GM12878 (cell line): ENCODE measurements at regions not wholly inside any gene's neighbourhood (a gene's known extent, or its start where the extent isn't known, plus 50 kb on each side); places are given as distances from the start of the nearest gene placed in this dataset.

Source experiments
- ATAC-seq: fragments of 200-7000 bp; cut with Tn5 transposase; 3 replicates; pipeline ENCODE4 v1.9.1; 2020; ENCODE audit warnings: mild to moderate bottlenecking, moderate library complexity
- BruUV-seq: library from RNA; stranded (reverse); fragments of 400-500 nt; replicated peaks from 2 replicates; lab custom pipeline; 2021; lab: Mats Ljungman, UMichigan
- CTCF ChIA-PET: fragments of 300-600 bp; sonication (Branson Sonifier 250); formaldehyde crosslinking; extraction: SDS; loops from one replicate; lab custom pipeline; 2021; ENCODE audit warnings: inconsistent platforms; lab: Yijun Ruan, JAX
- POLR2A ChIA-PET: fragments of 350-600 bp; formaldehyde crosslinking; extraction: SDS; loops from one replicate; lab custom pipeline; 2021; ENCODE audit warnings: inconsistent platforms; lab: Charles Lee
- RAD21 ChIA-PET: fragments of 300-600 bp; sonication (Branson Sonifier 250); formaldehyde crosslinking; loops from one replicate; lab custom pipeline; 2023; ENCODE audit warnings: antibody characterized with exemption; ENCODE audit not compliant: unreplicated experiment; lab: Charles Lee
- SMC1A ChIA-PET: fragments of 300-600 bp; sonication (Branson Sonifier 250); formaldehyde crosslinking; loops from one replicate; lab custom pipeline; 2023; ENCODE audit not compliant: unreplicated experiment, uncharacterized antibody; lab: Charles Lee
- DNase-seq: peaks from one replicate; pipeline ENCODE4 v3.0.0-alpha.2; 2011; ENCODE audit warnings: low read depth, low spot score
- FAIRE-seq: peaks from 3 replicates; lab custom pipeline; 2011; peaks lifted over from hg19 to GRCh38; lab: Jason Lieb, UNC
- H2AFZ ChIP-seq: 2 replicates; pipeline ENCODE4 v1.6.0; 2011; ENCODE audit warnings: low read depth, low read length, control low read depth; ENCODE audit not compliant: control insufficient read depth
- H3K27ac ChIP-seq: 2 replicates; pipeline ENCODE4 v1.5.1; 2011; ENCODE audit warnings: control low read depth; ENCODE audit not compliant: control insufficient read depth, insufficient read depth
- H3K27me3 ChIP-seq, 2 experiments: replicated peaks in 1 of 2; 2 replicates each; pipeline versions ENCODE4 v1.6.0 to v1.6.1; 2011; ENCODE audit warnings: low read length in 1 of 2; ENCODE audit not compliant: control insufficient read depth in 2 of 2, insufficient read depth in 2 of 2
- H3K36me3 ChIP-seq, 2 experiments: 2 replicates each; pipeline ENCODE4 v1.5.1; 2011; ENCODE audit warnings: low read length in 1 of 2; ENCODE audit not compliant: control insufficient read depth in 2 of 2, insufficient read depth in 2 of 2
- H3K4me1 ChIP-seq: 2 replicates; pipeline ENCODE4 v1.6.1; 2011; ENCODE audit warnings: mild to moderate bottlenecking, low read length, moderate library complexity, mixed read lengths; ENCODE audit not compliant: control insufficient read depth, insufficient read depth
- H3K4me2 ChIP-seq: 2 replicates; pipeline ENCODE4 v1.6.0; 2011; ENCODE audit warnings: control low read depth; ENCODE audit not compliant: control insufficient read depth, insufficient read depth
- H3K4me3 ChIP-seq: fragments of 200-600 bp; sonication (generic); 2 replicates; pipeline ENCODE4 v1.5.1; 2016
- H3K79me2 ChIP-seq: 2 replicates; pipeline ENCODE4 v1.6.0; 2011; ENCODE audit warnings: low read length; ENCODE audit not compliant: control insufficient read depth, insufficient read depth
- H3K9ac ChIP-seq: 2 replicates; pipeline ENCODE4 v1.8.0; 2011; ENCODE audit warnings: low read length, control low read depth, mixed read lengths; ENCODE audit not compliant: control insufficient read depth, insufficient read depth
- H3K9me3 ChIP-seq: replicated peaks from 3 replicates; pipeline ENCODE4 v1.5.1; 2011; ENCODE audit warnings: mild to moderate bottlenecking, low read length; ENCODE audit not compliant: control insufficient read depth, insufficient read depth
- H4K20me1 ChIP-seq: 2 replicates; pipeline ENCODE4 v1.6.0; 2011; ENCODE audit not compliant: control insufficient read depth, insufficient read depth
- EGR1 ChIP-seq, 2 experiments: IDR thresholded peaks; 1 replicate in 1 of 2; 2 replicates in 1 of 2; pipeline ENCODE4 v1.6.1; 2011 to 2012; ENCODE audit warnings: low read depth in 2 of 2, low read length in 2 of 2, borderline replicate concordance in 1 of 2, mild to moderate bottlenecking in 1 of 2, moderate library complexity in 1 of 2
- HDAC6 ChIP-seq: fragments of 200-600 bp; sonication (generic); IDR thresholded peaks from one replicate; pipeline ENCODE4 v1.8.0; 2017; ENCODE audit warnings: antibody characterized with exemption; ENCODE audit not compliant: unreplicated experiment
- IKZF2 ChIP-seq, 2 experiments: fragments of 450-650 bp; IDR thresholded peaks; 2 replicates each; pipeline ENCODE4 v1.6.1; 2017; ENCODE audit warnings: mild to moderate bottlenecking in 2 of 2, moderate library complexity in 2 of 2
- MXI1 ChIP-seq: fragments of 150-350 bp; IDR thresholded peaks from 2 replicates; pipeline ENCODE4 v1.6.1; 2011; ENCODE audit warnings: low read depth, mild to moderate bottlenecking, inconsistent platforms, low read length, improper control_type of control experiment
- NFYA ChIP-seq: IDR thresholded peaks from 2 replicates; pipeline ENCODE4 v1.6.1; 2011; ENCODE audit warnings: low read depth, mild to moderate bottlenecking, low read length, improper control_type of control experiment, borderline replicate concordance
- NR2C1 ChIP-seq: fragments of 450-650 bp; IDR thresholded peaks from 2 replicates; pipeline ENCODE4 v1.6.1; 2017; ENCODE audit warnings: antibody characterized with exemption, mild to moderate bottlenecking, moderate library complexity
- POLR2A ChIP-seq: IDR thresholded peaks from 2 replicates; pipeline ENCODE4 v1.6.1; 2011; ENCODE audit warnings: low read depth, mild to moderate bottlenecking, low read length
- RCOR1 ChIP-seq: conservative IDR thresholded peaks from 2 replicates; pipeline ENCODE4 v1.6.1; 2012; ENCODE audit warnings: low read depth, low read length, improper control_type of control experiment
- STAT1 ChIP-seq: fragments of 450-650 bp; conservative IDR thresholded peaks from 2 replicates; pipeline ENCODE4 v1.6.1; 2014; ENCODE audit warnings: antibody characterized with exemption, mild to moderate bottlenecking
- WGBS: methylation state at CpG from one replicate; pipeline ENCODE4 v1.1.6; 2016; ENCODE audit warnings: low lambda C conversion rate; ENCODE audit not compliant: insufficient replicate concordance, insufficient coverage; ENCODE audit errors: missing lambda C conversion rate; 5-methylcytosine and 5-hydroxymethylcytosine counted together
- in situ Hi-C: fragments of 300-500 bp; cut with MboI; formaldehyde crosslinking; loops from 9 replicates; pipeline ENCODE4 v1.14.3; 2018; ENCODE audit warnings: mixed read lengths
- intact Hi-C: fragments of 100-400 bp; cut with micrococcal nuclease; formaldehyde crosslinking; loops from one replicate; pipeline ENCODE4 v1.14.2; 2022; ENCODE audit not compliant: unreplicated experiment
- TF ChIP-seq, protein P1 (sequence below): fragments of 450-650 bp; formaldehyde crosslinking; IDR thresholded peaks from 2 replicates; pipeline ENCODE4 v1.5.0; 2022; ENCODE audit warnings: mild to moderate bottlenecking, missing genetic modification characterization
- TF ChIP-seq, protein P2 (sequence below): IDR thresholded peaks from 2 replicates; pipeline ENCODE4 v1.6.1; 2012; ENCODE audit warnings: low read depth, low read length, improper control_type of control experiment

DNA sequence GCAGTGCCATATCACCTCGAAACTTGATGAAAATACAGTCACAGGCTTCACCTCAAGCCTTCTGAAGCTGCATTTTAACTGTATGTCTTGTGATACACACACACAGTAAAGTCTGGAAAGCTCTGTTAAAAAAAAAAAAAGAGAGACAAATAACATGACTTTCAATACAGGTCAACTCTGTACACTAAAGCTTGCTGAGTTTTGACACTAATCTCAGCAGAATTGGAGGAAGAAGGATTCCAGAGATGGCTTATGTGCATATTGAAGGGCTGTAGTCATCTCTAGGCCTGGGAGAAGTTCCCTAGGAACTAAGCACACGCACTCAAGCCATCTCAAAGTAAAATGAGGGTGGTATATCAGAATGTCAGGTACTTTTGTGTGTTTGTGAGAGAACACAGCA is 875.1 kb downstream of the EPHA4 start:
- no TSS peak for BruUV-seq
- no peak overlapping the region for H3K4me2 ChIP-seq
- ATAC-seq (no peak), FAIRE-seq (no peak), DNase-seq (no peak)
- H3K27me3 ChIP-seq: no peaks in the 10 kb centered on the region
- POLR2A ChIA-PET: no interaction called here
- SMC1A ChIA-PET: interaction anchor here (0.6 kb wide), 1 partner anchor 32 kb away, joined by 4 read pairs; no protein-coding TSS in a partner anchor
- H4K20me1 ChIP-seq: no peaks in the 10 kb centered on the region
- no peaks in the 10 kb centered on the region for H3K79me2 ChIP-seq
- no peak overlapping the region for H3K27ac ChIP-seq
- no peak overlapping the region for H3K9ac ChIP-seq
- H3K4me3 ChIP-seq: no peak overlapping the region
- TF ChIP-seq EGR1 (IDR thresholded peaks at IDR 0.05; ENCODE audit: borderline replicate concordance in 1 of 2, low read depth in 2 of 2, low read length in 2 of 2) (no peak), POLR2A (no peak), MXI1 (no peak), IKZF2 (IDR thresholded peaks at IDR 0.05) (no peak), NR2C1 (no peak), RCOR1 (no peak), NFYA (no peak), STAT1 (no peak), HDAC6 (no peak)
- TF ChIP-seq, protein P1, sequence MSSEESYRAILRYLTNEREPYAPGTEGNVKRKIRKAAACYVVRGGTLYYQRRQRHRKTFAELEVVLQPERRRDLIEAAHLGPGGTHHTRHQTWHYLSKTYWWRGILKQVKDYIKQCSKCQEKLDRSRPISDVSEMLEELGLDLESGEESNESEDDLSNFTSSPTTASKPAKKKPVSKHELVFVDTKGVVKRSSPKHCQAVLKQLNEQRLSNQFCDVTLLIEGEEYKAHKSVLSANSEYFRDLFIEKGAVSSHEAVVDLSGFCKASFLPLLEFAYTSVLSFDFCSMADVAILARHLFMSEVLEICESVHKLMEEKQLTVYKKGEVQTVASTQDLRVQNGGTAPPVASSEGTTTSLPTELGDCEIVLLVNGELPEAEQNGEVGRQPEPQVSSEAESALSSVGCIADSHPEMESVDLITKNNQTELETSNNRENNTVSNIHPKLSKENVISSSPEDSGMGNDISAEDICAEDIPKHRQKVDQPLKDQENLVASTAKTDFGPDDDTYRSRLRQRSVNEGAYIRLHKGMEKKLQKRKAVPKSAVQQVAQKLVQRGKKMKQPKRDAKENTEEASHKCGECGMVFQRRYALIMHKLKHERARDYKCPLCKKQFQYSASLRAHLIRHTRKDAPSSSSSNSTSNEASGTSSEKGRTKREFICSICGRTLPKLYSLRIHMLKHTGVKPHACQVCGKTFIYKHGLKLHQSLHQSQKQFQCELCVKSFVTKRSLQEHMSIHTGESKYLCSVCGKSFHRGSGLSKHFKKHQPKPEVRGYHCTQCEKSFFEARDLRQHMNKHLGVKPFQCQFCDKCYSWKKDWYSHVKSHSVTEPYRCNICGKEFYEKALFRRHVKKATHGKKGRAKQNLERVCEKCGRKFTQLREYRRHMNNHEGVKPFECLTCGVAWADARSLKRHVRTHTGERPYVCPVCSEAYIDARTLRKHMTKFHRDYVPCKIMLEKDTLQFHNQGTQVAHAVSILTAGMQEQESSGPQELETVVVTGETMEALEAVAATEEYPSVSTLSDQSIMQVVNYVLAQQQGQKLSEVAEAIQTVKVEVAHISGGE: no peak
- TF ChIP-seq, protein P2, sequence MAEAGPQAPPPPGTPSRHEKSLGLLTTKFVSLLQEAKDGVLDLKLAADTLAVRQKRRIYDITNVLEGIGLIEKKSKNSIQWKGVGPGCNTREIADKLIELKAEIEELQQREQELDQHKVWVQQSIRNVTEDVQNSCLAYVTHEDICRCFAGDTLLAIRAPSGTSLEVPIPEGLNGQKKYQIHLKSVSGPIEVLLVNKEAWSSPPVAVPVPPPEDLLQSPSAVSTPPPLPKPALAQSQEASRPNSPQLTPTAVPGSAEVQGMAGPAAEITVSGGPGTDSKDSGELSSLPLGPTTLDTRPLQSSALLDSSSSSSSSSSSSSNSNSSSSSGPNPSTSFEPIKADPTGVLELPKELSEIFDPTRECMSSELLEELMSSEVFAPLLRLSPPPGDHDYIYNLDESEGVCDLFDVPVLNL: no peak
- intact Hi-C loops (no loop called here), in situ Hi-C loops (no loop called here)
- no peak overlapping the region for H2AFZ ChIP-seq
- no peaks in the 10 kb centered on the region for H3K36me3 ChIP-seq
- no peaks in the 10 kb centered on the region for H3K9me3 ChIP-seq
- CTCF ChIA-PET: interaction anchor here (0.6 kb wide), 1 partner anchor 17 kb away, joined by 3 read pairs; no protein-coding TSS in a partner anchor
- 0% methylated on average over 2 of the region's 2 CpGs for WGBS
- H3K4me1 ChIP-seq: no peaks in the 10 kb centered on the region
- RAD21 ChIA-PET: no interaction called here
